DMS53 treated with DMSO at 0.1 percent for 48 hours (cell line): ENCODE measurements at regions not wholly inside any gene's neighbourhood (a gene's known extent, or its start where the extent isn't known, plus 50 kb on each side); places are given as distances from the start of the nearest gene placed in this dataset.

Source experiments
- DNase-seq: peaks from one replicate; lab custom pipeline; 2025; ENCODE audit not compliant: unreplicated experiment; lab: John Stamatoyannopoulos, UW

DNA sequence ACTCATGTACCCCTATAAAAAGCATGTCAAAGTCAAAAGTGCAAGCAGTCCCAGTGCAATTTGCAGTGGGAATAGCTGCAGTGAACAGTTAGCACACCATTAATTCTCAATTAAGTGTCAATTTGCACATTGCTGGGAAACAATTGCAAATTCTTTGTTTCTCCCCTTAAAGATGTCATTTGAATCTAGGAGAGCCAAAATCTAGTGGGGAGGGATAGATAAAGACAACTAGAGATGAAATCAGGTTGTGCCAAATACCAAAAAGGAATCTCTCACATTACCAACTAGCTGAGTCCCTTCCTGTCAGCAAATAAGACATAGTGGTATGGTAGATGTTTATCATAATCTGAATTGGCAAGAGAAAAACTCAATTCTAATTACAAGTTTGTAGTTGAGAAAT is 330.7 kb downstream of the NUF2 start:
- DNase-seq, result no peak

DNA sequence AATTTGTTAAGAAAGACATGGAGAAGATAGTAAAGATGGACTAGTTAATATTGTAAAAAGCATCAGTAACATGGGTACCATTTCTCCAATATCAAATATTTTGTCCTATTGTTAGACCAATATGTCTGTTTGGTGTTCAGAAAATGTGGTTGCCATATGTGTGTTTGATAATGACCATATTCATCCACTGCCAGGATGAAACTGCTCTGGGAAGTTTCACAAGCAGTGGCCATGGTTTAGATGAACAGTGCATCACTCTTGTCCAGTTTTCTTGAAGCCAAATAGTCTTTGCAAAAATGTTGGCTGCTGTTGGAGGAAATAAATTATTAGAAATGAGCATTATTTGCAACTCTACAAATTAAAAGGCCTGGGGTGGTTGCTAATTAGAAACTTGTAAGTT is 333.8 kb downstream of the NUF2 start:
- no peak for DNase-seq

DNA sequence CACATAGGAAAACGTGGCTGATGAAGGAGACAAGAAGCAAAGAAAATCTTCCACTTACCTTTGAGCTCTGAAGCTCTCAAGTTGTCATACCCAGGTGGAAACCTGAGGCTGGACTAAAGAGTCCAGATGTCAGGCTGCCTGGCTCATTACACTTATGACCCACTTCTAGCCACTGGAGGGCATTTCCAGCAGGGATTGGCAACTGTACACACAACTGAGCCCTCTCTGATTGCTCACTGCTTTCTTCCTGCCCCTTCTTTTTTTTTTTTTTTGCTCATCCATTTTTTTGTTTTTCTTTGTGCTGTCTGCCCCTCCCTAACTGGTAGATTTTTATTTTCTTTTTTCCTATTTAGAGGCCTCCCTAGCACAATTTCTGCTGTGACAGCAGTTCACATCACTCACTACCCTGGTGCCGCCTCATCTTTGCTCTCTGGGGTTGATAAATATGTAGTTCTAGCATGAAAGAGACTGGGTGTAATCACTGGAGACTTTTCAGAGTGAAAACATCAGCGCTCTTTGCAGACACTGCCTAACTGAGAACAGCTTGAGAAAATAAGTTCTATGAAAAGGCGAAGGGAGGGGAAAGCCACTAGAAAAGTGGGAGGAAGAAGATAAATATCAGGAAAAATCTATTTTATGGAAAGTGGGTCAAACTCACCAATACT is 334.5 kb downstream of the NUF2 start:
- peak; percentile 13 for DNase-seq

- no peak for DNase-seq
These were observed 336.0 kb downstream of the NUF2 start for GRCh38 chr1:163657719-163658118.

GRCh38 chr1:163661391-163661790 is 339.6 kb downstream of the NUF2 start:
- no peak for DNase-seq

- DNase-seq, result no peak
These were observed 343.0 kb downstream of the NUF2 start for GRCh38 chr1:163664671-163665335.

- DNase-seq, result no peak
These were observed 346.7 kb downstream of the NUF2 start for GRCh38 chr1:163668472-163668871.

DNA sequence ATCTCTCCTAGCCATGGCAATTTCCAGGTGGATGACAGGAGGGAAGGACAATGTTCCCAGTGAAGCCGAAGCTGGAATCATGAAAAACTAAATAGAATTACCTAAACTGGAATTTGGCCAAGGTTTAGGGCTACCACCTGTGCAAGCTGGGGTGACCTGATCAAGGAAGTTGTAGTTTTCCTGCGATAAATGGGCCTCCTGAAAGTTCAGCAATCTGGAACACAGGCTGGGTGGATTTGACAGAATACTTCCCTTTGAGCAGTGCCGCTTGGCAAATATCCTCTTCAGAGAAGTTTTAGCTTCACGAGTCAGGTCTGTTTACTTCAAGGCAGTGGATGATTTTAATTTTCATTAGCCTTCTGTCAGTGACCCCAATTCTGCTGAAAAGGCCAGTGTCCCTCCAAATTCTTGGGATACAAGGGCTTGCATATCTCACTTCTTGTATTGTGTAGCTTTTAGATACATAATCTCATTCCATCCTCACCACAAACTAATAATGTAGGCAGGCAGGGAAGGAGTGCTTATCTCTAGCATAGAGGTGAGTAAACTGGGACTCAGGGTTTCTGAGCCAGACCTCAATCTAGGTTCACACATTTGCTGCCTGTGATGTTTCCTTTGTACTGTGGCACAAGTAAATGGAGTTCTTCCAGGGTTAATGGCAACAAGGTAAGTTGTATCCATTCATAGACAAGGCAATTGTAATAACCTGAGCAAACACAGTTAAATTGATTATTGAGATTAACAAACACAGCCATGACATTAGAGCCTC is 349.4 kb downstream of the NUF2 start:
- no peak for DNase-seq

- no peak for DNase-seq
These were observed 351.4 kb downstream of the NUF2 start for GRCh38 chr1:163672976-163673758.

DNA sequence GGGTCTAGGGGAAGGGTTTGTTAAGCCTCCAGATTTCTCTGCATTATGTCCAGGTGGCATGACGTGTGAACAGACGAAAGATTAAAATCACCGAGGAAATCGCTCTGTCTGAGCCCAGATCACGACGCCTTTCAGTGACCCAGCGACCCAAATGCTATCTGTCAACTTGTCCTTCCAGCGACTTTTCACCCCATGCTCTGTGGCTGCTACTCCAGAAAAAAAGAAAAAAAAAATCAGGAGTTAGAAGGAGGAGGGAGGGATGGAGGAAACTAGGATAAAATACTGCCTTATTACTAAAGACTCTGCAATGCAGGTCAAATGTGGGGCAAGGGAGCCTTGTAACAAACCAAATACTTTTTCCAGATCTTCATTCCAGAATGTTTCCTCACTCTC is 352.0 kb downstream of the NUF2 start:
- DNase-seq, result no peak

DNA sequence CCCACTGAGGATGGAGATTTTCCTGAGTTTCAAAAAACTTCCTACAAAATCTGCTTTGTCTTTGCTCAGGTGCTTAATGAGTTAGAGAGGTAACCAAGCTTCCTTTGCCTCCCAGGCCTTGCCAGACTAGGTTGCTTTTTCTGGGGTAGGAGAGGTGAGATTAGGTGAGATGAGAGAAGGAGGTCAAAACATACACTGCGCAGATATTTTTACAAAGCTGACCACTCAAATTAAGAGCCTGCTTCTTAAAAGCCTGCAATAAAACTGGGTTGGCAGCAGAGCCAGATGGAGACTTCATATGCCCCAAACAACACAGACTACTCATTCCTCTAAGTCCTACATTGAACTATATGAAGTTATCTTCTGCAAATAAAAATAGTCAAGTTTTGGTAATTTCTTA is 352.5 kb downstream of the NUF2 start:
- no peak for DNase-seq

DNA sequence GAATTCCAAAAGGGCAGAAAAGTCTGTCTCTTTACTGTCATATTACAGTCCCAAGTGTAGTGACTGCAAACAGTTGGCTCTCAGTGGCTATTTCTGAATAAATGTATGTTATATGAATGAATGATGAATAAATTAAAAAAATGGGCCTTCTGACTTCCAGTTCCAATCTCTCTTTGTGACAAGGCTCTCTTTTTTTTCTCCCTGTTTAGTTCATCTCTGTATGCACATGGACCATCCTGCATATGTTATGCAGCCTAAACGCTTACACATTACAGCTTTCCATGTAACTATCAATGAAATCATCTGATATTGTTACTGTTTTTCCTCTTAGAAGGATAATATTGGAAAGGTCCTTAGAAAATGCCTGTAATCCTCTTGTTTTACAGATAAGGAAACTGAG is 363.0 kb downstream of the NUF2 start:
- no peak for DNase-seq

DNA sequence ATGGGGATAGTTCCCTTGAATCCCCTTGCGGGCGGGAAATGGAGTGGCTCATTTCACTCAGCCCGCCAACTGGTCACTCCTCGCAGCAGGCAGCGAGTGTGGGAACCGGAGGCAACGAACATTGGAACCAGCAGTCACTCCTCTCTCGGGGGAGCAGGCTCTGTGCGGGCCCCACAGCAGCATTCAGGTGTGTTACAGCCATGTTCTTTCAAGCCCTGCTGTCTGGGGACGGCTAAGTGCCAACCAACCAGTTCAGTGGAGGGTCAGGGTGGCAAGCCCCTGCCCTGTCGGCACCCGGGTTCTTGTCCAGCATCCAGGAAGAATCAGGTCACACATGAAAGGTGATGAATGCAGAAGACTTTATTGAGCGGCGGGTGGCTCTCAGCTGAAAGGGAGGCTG is 370.5 kb downstream of the NUF2 start:
- no peak for DNase-seq

DNA sequence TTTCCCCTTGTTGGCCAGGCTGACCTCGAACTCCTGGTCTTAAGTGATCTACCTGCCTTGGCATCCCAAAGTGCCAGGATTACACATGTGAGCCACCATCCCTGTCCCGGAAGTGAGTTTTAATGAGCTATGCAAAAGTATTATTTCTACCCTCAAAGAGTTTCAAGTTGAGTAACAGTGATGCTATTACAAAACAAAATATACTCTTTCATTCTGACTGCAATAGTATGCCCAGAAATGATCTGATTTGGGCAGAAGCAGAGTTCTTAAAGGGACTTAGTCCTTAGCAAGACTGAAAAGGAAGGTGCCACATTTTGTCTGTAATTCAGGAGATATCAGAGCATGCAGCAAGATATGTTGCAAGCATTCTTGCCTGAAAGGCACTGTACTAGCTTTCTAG is 375.4 kb downstream of the NUF2 start:
- no peak for DNase-seq

DNA sequence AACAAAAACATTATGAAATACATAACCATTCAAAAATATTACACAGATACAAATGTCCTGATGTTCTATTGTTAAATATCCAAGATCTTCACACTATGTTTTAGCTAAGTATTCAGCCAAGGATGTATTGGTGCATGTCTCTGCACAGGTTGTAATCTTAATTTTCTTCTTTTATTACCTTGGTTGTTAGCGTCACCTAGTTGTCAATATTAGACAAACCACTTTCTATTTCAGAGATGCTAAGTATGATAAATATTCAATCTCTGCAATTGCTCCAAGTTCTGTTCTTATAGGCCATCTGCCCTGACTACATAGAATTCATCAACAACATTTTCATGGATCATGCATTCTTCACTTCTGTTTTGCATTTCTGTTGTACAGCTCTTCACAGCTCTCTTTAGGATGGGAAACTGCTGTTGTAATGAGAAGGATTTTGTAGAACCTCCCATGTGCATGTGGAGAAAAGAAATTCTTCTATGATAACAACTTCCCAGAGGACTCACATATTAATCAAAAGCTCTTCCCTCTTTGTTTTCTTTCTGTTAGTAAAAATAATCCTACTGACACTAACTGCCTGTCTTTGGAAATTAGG is 380.1 kb downstream of the NUF2 start:
- DNase-seq, result no peak

- DNase-seq, result no peak
These were observed 382.0 kb downstream of the NUF2 start for GRCh38 chr1:163703794-163704193.

GRCh38 chr1:163706915-163707314 is 385.2 kb downstream of the NUF2 start:
- no peak for DNase-seq

- no peak for DNase-seq
These were observed 387.9 kb downstream of the NUF2 start for GRCh38 chr1:163709636-163710035.

- DNase-seq, result no peak
These were observed 390.6 kb downstream of the NUF2 start for GRCh38 chr1:163712321-163712720.

DNA sequence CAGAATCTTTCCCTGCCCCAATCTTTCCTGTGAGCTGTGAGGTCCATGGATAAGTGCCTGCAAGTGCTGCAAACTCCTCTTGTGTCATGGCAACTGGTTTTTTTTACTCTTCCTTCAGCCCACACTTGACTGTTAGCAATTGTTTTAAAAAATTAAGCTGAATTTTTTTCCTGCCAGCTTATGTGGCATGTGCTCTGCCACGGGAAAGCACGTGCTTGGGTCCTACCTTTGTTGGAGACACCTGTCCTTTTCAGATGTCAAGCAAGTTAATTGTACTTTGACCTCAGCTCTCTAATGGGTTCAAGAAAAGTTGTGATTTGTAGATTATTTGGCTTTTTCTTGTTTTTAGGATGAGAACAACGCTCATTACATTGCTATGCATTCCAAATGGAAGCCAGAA is 398.5 kb downstream of the NUF2 start:
- no peak for DNase-seq

- DNase-seq, result no peak
These were observed 403.8 kb downstream of the NUF2 start for GRCh38 chr1:163725551-163725950.
